M059J (cell line): ENCODE measurements at regions not wholly inside any gene's neighbourhood (a gene's known extent, or its start where the extent isn't known, plus 50 kb on each side); places are given as distances from the start of the nearest gene placed in this dataset.
"Not testable (repeated sequence)": the region's sequence is repeated elsewhere in the genome, so short reads cannot be mapped to it uniquely, and the experiment has no call there.

Experiments used
- DNase-seq: peaks from one replicate; pipeline ENCODE4 v3.0.0-alpha.2; 2012; ENCODE audit warnings: low read depth

DNA sequence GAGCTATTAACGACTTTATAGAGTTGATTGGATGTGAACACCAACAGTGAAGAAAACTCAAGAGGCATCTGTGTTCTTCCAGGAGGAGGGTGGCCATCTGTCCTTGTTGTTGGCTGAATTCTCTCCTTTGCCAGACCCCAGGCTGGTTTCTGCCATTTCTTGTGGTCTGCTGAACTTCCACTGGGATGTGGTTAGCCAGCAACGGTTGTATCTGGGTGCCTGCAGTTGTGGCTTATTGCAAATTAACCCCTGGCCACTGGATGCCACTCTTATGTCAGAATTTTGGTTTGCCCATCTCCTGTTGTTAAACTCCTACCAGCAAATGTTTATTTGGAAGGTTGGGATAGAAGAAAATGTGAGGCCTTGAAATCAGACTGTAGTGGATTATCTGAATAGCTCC is 163.6 kb upstream of the TBC1D5 start:
- DNase-seq, result peak; percentile 27

DNA sequence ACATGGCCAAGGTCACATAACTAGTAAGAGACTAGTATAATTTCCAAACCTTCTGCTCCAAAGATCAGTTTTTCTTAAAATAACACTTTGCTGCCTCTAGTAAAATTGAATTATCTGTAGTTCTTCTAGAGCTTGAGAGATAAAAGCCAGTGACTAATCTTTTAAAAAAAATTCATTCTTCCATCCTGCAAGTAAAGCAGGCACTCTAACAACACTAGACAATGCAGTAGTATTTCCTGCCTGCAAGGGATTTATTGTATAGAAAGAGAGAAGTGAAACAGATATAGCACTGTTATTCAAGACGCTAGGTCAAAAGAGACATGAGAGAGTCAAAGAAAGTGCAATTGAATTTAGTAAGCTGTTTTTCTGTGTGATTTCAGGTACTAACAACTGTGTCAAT is 159.5 kb upstream of the TBC1D5 start:
- no peak for DNase-seq

DNA sequence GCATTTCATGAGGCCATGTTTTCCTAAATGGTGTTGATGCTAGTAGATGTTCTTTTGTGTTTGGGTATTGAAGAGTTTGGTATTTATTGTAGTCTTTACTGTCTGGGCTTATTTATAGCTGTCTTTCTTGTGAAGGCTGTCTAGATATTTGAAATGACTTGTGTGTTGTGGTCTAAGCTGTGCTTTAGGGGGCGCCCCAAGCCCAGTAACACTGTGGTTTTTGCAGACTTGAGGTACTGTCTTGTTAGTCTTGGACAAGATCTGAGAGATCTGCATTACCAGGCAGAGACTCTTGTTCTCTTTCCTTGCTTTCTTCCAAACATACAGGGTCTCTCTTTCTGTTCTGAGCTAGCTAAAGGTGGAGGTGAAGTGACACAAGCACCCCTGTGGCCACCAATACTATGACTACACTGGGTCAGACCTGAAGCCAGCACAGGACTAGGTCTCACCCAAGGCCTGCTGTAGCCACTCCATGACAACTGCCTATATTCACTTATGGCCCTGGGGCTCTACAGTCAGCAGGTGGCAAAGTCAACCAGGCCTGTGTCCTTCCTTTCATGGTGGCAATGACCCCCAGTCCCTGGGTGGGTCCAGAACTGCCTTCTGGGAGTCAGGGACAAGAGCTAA is 152.1 kb upstream of the TBC1D5 start:
- DNase-seq, result peak; percentile 38

DNA sequence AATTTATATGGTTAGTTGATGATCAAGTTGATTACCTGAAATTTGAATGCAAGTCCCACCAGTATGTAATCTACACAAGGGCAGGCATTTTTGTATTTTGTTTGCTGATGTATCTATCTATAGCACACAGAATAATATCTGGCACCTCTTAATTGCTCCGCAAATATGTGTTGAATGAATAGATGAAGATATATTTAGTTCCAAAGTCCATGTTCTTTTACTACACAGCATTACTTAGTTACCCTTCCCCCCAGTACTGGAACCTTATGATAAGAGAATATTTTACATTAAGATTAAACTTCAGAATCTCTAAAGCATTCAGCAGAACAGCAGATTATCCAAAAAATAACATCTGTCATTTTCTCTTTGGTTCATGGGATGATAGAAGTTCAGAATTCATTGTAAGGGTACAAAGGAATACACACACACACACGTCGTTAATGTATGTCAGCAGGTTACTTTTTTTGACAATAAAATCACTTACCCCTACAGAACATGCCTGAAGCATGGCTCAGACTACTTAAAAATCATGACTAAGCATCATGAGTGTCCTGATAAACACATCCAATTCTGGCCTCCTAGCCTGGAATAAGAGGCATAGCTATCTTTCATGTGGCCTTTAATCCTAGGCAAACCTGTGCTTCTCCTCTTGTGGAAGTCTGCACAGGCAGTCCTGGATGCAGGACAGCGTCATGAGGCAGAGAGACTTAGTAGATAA is 148.9 kb upstream of the TBC1D5 start:
- peak; percentile 35 for DNase-seq

DNA sequence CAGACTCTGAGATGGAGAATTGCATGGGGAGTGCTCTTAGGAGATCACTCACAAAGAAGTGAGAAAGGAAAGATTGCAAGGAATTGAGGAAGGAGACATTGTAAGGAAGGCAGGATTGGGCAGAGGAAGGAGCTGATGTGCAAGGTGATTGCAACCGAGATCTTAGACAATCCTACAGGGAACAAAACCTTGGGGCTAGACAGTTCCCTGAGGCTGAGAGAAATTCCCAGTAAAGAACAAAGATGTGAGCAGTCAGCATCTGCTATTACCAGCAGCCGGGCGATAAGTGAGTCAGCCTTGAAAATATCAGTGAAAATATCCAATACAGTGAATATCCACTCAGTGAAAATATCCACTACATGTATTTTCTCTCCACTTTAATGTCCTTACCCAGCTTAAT is 143.6 kb upstream of the TBC1D5 start:
- DNase-seq, result no peak

DNA sequence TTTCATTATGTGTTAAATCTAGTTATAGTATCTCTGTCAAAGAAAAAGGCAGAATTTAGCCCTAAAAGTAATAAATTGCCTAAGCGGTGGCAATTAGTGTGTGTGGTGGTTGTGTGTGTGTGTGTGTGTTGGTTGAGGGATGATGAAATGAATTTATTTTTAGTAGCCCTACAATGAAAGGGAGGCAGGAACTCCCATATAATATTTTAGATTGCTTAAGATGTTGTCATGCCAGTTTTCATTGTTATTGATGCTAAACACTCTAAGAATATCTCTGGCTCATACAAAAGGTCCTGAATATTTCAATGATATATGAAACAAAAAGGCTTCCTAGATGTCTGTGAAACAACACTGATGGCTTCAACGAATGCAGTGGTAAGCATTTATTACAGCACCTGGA is 140.6 kb upstream of the TBC1D5 start:
- DNase-seq, result no peak

DNA sequence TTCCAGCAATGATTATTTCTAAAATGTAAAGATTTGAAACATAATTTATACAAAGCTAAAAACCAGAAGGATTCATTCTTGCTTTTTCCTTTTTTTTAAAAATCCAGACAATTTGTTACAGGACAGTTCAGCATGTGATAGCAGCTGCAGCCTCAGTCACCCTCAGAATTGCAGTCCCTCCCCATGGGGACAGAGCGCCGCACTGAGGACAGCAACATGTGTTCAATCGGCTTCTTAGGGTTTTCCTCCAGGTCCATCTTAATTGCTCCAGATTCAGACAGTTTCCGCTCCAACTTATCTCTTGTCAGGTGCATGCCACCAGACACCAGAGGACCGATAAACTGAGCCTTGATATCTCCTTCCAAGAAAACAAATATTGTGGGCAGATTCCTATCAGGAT is 134.9 kb upstream of the TBC1D5 start:
- no peak for DNase-seq

DNA sequence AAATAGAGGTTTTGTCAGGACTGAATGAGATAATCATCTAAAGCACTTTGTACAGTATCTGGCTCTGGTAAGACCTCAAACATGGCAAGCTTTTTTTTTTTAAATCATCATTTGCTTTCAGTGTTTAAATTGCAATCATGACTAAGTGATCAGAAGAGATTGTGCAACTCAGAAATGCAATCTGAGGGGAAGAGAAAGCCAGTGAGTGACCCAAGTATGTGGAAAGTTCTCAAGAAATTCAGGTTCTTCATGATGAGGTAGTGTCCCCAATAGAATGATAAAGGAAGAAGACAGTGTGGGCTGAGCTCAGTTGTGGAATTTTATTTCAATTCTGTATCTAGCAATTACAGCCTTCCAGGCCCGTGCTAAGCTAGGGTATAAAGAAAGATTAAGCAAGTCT is 132.2 kb upstream of the TBC1D5 start:
- DNase-seq, result no peak

DNA sequence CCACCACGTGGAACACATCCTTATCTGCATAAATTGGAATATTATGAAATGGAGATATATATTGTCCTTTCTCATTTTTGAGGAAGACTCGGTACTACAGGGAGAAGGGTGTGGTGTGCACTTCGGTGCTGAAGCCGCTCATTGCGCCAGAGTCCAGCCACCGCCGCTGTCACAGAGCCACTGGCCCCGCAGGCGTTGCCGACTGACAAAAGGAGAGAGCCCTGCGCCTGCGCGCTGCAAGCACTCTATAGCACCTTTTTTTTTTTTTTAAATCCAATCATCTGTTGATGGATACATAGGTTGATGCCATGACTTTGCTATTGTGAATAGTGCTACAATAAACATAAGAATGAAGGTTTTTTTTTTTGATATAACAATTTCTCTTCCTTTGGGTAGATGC is 130.0 kb upstream of the TBC1D5 start:
- DNase-seq, result no peak

DNA sequence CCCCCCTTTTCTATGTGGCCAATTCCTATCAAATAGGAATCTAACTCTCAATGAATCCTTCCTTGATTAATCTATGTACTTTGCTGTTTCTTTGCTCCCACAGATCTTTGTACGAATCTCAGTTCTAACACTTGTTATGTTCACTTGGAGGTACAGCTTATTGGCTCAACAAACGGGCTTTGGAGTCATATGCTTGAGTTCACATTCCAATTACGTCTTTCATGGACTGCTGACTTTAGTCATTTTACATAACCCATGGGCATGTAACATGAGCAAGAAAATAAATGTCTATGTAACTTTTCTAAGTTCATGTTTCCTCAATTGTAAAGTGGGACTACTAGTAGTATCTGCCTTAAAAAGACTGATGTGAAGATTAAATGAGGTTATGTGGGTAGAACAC is 123.2 kb upstream of the TBC1D5 start:
- no peak for DNase-seq

DNA sequence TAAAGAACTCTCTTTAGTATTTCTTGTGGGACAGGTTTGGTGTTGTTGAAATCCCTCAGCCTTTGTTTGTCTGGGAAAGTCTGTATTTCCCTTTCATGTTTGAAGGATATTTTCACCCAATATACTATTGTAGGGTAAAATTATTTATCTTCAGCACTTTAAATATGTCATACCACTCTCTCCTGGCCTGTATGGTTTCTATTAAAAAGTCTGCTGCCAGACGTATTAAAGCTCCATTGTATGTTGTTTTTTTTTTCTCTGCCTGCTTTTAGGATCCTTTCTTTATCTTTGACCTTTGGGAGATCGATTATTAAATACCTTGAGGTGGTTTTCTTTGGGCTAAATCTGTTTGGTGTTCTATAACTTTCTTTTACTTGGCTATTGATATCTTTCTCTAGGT is 119.0 kb upstream of the TBC1D5 start:
- no peak for DNase-seq

DNA sequence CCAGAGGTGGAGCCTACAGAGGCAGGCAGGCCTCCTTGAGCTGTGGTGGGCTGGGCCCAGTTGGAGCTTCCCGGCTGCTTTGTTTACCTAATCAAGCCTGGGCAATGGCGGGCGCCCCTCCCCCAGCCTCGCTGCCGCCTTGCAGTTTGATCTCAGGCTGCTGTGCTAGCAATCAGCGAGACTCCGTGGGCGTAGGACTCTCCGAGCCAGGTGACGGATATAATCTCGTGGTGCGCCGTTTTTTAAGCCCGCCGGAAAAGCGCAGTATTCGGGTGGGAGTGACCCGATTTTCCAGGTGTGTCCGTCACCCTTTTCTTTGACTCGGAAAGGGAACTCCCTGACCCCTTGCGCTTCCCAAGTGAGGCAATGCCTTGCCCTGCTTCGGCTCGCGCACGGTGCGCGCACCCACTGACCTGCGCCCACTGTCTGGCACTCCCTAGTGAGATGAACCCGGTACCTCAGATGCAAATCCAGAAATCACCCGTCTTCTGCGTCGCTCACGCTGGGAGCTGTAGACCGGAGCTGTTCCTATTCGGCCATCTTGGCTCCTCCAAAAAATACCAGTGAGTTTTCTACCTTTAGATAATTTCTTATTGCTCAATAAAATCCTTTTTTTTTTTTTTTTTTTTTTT is 118.5 kb upstream of the TBC1D5 start:
- DNase-seq, result not testable (repeated sequence)

DNA sequence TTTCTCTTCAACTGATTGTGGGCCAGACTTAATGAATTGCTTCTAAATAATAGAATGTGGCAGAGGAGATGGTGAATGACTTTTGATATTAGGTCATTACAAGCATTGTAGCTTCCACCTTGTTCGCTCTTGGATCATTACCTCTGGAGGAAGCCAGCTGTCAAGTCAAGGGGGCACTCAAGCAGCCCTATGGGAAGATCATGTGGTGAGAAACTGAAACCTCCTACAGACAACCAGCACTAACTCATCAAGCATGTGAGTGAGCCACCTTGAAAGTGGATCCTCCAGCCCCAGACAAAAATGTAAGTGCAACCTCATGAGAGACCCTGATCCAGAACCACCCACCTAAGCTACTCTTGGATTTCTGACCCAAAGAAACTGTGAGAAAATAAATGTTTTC is 109.8 kb upstream of the TBC1D5 start:
- DNase-seq, result no peak

DNA sequence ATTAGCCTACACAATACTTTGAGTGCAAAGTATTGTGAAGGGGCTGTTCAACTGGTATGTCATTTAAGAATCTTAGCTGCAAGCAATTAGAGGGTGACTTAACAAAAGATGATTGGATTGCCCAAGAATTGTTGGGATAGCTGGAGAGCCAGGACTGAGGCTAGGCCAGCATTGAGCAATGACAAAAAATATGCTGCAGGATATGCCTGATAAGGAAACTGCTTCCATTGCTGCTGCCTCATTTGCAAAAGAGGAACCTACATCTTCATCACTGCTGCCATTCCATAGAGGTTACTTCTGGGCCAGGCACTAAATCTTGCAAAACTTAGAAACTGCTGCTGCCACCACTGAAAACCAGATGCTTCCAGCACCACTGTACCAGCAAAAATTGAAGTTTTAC is 108.0 kb upstream of the TBC1D5 start:
- no peak for DNase-seq

DNA sequence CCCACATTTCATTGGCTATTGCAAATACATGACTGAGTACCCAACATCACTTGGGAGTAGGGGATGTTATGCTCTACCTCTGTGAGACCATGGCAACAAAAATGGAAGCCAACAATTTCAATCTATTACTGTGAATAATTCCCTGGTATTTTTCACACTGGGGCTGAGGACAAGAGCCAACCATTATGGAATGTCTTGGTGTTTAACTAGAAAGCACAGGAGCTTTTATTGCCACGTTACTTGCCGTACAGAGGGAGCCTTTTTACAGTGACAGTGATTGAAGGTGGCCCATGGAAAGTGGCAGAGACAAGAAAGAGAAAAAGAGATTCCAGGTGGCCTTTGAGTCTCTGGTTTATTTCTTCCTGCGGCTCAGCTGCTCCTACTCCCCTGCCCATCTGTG is 105.7 kb upstream of the TBC1D5 start:
- DNase-seq, result no peak

DNA sequence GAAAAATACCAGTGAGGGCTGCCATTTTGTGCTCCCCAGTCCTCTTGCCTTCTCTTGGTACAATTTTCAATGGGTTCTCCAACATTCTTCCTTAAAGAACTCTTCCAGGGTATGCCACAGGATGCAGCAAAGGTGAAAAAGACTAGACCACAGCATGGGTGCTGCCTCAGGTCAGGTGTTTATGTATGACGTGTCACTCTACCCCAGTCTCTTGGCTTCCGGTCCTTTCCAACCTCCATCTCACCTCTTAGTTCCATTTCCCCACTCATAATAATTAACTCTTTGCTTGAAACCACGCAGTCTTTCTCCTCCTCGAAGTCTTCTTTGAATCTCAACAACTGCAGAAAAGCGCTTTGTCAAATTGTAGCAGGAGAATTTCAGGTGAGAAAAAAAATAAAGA is 104.7 kb upstream of the TBC1D5 start:
- DNase-seq, result no peak

DNA sequence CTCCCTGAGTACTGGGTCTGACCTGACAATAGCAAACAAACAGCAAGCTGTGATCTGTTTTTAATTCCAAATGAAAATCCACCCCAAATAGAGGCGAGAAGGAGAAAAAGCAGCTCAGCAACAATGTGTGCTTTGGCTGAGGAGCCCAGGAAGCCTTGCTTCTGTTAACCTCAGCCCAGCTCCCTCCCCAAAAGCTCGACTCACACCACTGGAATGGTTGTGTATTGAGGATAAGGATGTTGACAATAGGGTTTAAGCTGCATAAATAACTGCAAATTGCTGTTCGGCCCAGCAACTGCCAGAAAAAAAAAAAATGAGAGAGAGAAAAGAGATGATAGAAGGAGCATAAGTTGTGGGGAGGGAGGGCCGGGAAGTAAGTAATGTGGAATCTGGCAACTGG is 104.0 kb upstream of the TBC1D5 start:
- peak; percentile 3 for DNase-seq

DNA sequence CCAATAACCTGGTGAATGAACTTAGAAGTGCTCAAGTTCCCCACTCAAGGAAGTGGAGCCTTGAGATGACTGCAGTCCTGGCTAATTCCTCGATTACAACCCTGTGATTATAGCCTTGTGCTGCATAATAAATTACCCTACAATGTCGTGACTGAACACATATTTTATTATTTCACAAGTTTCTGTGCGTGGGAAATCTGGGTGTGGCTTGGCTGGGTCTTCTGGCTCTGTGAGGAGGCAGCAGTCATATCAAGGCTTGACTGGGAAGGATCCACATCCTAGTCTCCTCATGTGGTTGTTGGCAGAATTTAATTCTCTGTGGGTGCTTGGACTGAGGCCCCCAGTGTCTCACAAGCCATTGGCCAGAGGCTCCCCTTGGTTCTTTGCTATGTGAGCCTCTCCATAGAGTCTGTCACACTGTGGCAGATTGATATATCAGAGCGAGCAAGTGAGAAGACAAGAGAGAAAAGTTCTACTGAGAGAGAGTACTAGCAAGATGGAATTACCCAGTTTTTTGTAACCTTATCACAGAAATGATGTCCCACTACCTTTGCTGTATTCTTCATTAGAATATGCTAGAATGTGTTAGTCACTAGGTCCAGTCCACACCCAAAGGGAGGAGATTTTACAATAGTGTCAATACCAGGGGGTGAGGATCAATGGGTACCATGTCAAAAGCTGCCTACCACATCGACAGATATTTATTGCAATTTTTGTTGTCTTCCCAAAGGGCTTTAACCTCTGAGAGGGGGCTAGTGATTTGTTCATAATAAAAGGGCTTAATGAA is 102.8 kb upstream of the TBC1D5 start:
- DNase-seq, result no peak

DNA sequence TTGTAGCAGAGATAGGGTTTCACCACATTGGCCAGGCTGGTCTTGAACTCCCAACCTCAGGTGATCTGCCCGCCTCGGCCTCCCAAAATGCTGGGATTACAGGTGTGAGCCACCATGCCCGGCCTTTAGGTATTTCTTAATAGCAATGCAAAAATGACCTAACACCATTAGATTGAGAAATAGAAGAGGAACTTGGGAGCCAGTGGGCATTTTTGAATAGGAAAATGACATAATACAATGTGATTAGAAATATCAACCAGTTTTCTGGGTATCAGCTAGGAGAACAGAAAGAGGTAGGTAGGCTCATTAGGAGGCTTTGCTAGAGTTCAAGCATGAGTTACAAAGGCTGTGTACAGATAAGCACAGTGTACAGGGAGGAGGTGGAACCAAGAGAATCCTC is 101.8 kb upstream of the TBC1D5 start:
- DNase-seq, result no peak

DNA sequence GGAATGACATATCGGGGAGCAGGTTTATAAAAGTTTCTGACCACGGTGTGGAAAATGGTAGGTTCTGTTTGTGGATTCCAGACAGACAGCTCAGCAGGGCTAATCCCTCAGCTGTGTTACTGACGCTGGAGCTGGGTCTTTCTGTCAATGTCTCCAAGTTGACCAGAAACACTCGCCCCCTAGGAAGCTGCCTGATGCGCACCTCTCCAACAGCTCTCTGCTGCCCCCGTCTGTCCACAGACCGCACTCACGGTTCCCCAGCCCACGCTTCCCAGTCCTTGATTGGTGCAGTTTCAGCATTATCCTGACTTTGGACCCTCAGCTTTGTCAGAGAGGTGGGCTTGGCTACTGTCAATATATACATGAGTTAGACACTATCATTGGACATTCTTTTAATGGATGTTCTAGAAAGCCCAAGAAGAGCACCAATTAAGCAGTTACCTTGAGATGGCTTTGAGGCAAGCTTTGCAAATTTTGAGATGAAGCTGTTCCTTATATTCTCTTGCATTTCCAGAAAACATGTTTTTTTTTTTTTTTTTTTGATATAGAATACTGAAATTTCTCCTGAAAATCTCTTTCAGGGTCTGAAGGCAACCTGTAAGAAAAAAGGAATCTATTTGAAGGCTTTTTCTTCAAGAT is 98.9 kb upstream of the TBC1D5 start:
- peak; percentile 50 for DNase-seq

DNA sequence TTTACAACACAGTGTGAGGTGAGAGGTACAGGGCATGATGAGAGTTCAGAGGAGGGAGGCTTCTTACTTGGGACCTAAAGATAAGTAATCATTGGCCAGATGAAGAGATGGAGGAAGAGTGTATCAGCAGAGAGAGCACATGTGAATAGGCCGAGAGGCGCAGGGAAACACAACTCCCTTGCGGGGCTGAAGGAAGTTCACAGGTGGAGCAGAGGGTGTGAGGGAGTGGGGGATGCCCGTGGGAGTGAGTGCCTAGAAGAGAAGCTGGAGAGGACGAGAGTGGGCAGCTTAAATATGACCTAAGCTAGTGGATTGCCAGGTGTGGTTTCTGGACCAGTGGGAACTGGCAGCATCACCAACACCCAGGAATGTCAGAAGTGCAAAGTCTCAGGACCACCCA is 98.2 kb upstream of the TBC1D5 start:
- DNase-seq, result no peak

DNA sequence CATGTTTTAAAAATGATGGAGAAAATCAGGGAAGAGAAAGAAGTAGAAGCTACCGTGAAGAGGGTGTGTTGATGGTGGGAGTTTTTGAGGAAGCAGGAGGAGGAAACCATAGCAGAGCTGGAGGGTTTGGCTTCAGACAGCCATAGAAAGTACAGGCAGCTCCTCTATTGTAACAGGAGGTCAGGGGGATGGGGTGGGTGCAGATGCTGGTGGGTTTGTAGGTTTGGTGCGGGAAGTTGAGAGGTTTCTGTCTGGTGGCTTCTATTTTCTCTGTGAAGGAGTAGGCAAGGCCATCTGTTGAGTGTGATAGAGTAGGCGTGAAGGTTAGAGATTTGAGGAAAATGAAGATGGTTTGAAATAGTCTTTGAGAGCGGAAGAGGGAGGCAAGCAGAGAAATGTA is 97.7 kb upstream of the TBC1D5 start:
- DNase-seq, result no peak
